Heart right ventricle (tissue), 16 donors: ENCODE measurements at regions not wholly inside any gene's neighbourhood (a gene's known extent, or its start where the extent isn't known, plus 50 kb on each side); places are given as distances from the start of the nearest gene placed in this dataset.

ENCODE experiments used
- ATAC-seq, 8 donors: fragments of 200-7000 bp; cut with Tn5 transposase; one replicate each; pipeline ENCODE4 v1.9.1; 2020; ENCODE audit warnings: mild to moderate bottlenecking in 8 of 8, moderate library complexity in 8 of 8, moderate number of reproducible peaks in 1 of 8
- DNase-seq, 2 donors: peaks; one replicate each; pipeline ENCODE4 v3.0.0-alpha.2; 2020
- H3K27ac ChIP-seq, 10 donors: fragments of 200-600 bp; sonication (generic) in 2 of 10; one replicate each; pipeline versions ENCODE4 v1.5.0 to v1.8.0; 2020 to 2022; ENCODE audit warnings: mild to moderate bottlenecking in 3 of 10
- H3K27me3 ChIP-seq, 7 donors: fragments of 200-600 bp; one replicate each; pipeline ENCODE4 v1.8.0; 2021 to 2022; ENCODE audit warnings: mild to moderate bottlenecking in 2 of 7
- H3K36me3 ChIP-seq, 9 donors: fragments of 200-600 bp; sonication (generic) in 1 of 9; one replicate each; pipeline versions ENCODE4 v1.5.0 to v1.8.0; 2020 to 2022; ENCODE audit warnings: mild to moderate bottlenecking in 2 of 9
- H3K4me1 ChIP-seq, 9 donors: fragments of 200-600 bp; sonication (generic) in 1 of 9; one replicate each; pipeline versions ENCODE4 v1.5.0 to v1.8.0; 2020 to 2022; ENCODE audit warnings: mild to moderate bottlenecking in 4 of 9
- H3K4me3 ChIP-seq, 10 donors: fragments of 200-600 bp; sonication (generic) in 2 of 10; one replicate each; pipeline versions ENCODE4 v1.5.0 to v1.8.0; 2020 to 2022; ENCODE audit warnings: mild to moderate bottlenecking in 7 of 10, moderate library complexity in 2 of 10
- H3K9me3 ChIP-seq, 11 donors: fragments of 200-600 bp in 10 of 11; sonication (generic) in 2 of 11; one replicate each; pipeline versions ENCODE4 v1.5.0 to v1.8.0; 2013 to 2022; ENCODE audit warnings: mild to moderate bottlenecking in 2 of 11, control low read depth in 1 of 11, moderate library complexity in 1 of 11
- WGBS, 2 donors: extraction: QIAGEN DNeasy Blood & Tissue Kit; methylation state at CpG; one replicate each; pipeline ENCODE4 v1.1.7; 2013; ENCODE audit warnings: inconsistent platforms in 1 of 2; 5-methylcytosine and 5-hydroxymethylcytosine counted together
- intact Hi-C, 10 donors: fragments of 100-400 bp; cut with DNase I; formaldehyde crosslinking; loops; one replicate each; pipeline versions ENCODE4 v1.11.1 to v1.14.2; 2022
- TF ChIP-seq, protein P1 (sequence below), 9 donors: fragments of 200-600 bp; sonication (generic) in 2 of 9; IDR thresholded peaks; one replicate each; pipeline versions ENCODE4 v1.5.0 to v1.8.0; 2021 to 2022; ENCODE audit warnings: antibody characterized with exemption in 9 of 9, mild to moderate bottlenecking in 5 of 9, moderate library complexity in 1 of 9
- donor health status: Arrhythmogenic right ventricular cardiomyopathy.
- donor health status: ischemic (EF 13 %, LVEDD 7.1; RV severe dilation, severe dysfunction).
- donor health status: healthy with polysubstance abuse.
- donor health status: DM: no; HTN: yes; CAD: no.
- donor health status: DM: no; HTN: no; CAD: no.
- donor health status: ischemic (EF 25% LVEDD 6.9; RV normal size, moderate dysfunction).
- donor health status: ischemic (EF 25% LVEDD 5.7; RV mildly dilated, moderate dysfunction).
- donor health status: healthy.
- donor health status: DM: yes; HTN: yes; CAD: no.
- donor health status: Ischemic cardiomyopathy.
- donor health status: ischemic (EF 35%, LVEDD 5.7; RV mildly dilated, moderate dysfunction).
- donor health status: nonischemic (EF 11% LVEDD 7.7; RV severe dilation, severe dysfunction).
- donor health status: DM: yes; HTN: yes; CAD: no.
- donor health status: PGD.
- donor health status: ischemic (EF 29% LVEDD 5.4; RV normal size, mild dysfunction).
- donor health status: nonischemic (EF 23%, LVEDD 6.1; RV moderate dilation, normal function).

DNA sequence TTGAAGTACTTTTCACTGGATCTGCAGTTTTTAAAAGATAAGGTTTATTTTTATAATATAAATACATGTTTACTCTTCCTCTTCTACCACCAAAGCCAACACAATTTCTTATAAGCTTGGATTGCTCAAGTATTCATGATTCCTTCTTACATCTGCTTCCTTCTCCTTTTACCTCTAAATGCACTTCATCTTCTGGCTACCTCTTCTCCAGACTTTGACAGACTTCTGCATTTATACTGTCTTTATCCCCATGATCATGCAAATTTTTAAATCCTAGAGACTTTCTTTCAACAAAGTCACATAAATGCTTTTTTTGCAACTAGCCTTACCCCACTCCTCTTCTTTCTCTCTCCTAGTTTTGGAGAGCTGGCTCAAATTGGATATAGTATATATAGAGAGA, 142.9 kb downstream of the TFAP2B start:
- Histone ChIP-seq H3K9me3 (no peaks in the 10 kb centered on the region), H3K4me1 (no peaks in the 10 kb centered on the region), H3K4me3 (no peak overlapping the region), H3K36me3 (no peaks in the 10 kb centered on the region), H3K27me3 (peaks cover 0 to 6% (median 0%) of the 10 kb centered on the region in 7 donors), H3K27ac (no peak overlapping the region)
- intact Hi-C loops = no loop called here
- DNase-seq (no peak), ATAC-seq (no peak)
- TF ChIP-seq, protein P1, sequence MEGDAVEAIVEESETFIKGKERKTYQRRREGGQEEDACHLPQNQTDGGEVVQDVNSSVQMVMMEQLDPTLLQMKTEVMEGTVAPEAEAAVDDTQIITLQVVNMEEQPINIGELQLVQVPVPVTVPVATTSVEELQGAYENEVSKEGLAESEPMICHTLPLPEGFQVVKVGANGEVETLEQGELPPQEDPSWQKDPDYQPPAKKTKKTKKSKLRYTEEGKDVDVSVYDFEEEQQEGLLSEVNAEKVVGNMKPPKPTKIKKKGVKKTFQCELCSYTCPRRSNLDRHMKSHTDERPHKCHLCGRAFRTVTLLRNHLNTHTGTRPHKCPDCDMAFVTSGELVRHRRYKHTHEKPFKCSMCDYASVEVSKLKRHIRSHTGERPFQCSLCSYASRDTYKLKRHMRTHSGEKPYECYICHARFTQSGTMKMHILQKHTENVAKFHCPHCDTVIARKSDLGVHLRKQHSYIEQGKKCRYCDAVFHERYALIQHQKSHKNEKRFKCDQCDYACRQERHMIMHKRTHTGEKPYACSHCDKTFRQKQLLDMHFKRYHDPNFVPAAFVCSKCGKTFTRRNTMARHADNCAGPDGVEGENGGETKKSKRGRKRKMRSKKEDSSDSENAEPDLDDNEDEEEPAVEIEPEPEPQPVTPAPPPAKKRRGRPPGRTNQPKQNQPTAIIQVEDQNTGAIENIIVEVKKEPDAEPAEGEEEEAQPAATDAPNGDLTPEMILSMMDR (IDR thresholded peaks at IDR 0.05) = no peak

DNA sequence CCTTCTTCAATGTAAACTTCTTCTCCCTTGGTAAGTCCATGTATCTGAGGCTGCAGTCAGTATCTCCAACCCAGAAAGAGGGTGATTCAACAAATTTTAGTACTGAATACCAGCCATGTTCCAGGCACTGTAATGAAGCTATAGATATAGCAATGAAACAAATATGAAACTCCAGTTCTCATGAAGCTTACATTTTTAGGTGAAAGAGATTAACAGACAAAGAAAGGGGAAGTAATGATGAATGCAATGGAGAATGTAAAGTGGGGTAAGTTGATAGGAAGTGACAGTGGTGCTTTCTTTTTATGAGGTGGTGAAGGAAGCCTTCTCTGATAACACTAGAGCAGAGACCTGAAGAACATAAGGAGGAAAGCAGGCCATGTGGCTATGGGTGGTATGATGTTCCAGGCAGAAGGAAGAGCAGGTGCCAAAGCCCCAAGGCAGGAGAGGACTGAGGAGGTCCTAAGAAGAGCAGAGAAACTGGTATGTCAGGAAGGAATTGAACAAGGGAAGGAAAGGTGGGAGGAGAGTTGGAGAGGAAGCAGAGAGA, 143.6 kb downstream of the TFAP2B start:
- H3K27me3 ChIP-seq = peaks cover 0 to 6% (median 0%) of the 10 kb centered on the region in 7 donors
- H3K36me3 ChIP-seq = no peaks in the 10 kb centered on the region
- H3K27ac ChIP-seq = no peak overlapping the region
- no peak overlapping the region for H3K4me3 ChIP-seq
- DNase-seq (no peak), ATAC-seq (no peak)
- TF ChIP-seq, protein P1 (IDR thresholded peaks at IDR 0.05) = no peak
- H3K9me3 ChIP-seq = no peaks in the 10 kb centered on the region
- intact Hi-C loops = no loop called here
- no peaks in the 10 kb centered on the region for H3K4me1 ChIP-seq

DNA sequence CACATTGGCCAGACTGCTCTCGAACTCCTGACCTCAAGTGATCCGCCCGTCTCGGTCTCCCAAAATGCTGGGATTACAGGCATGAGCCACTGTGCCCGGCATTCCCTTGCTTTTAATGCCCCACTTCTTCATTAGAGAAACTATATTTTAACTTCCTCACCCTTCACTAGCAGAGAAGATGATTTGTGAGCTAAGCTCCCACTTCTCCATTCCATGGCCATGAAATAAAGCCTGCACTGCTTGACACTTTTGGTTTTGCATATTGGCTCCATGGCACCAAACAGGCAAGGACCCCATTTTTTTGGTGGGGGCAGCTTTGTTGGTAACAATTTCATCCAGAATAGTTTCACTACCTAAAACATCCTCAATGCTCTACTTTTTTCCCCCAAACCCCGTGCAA, 145.3 kb downstream of the TFAP2B start:
- whole genome bisulfite sequencing, 2 donors = 86% methylated on average over 6 of the region's 6 CpGs
- no peaks in the 10 kb centered on the region for H3K4me1 ChIP-seq
- no peaks in the 10 kb centered on the region for H3K36me3 ChIP-seq
- H3K4me3 ChIP-seq = no peak overlapping the region
- TF ChIP-seq, protein P1 (IDR thresholded peaks at IDR 0.05) = no peak
- DNase-seq = no peak
- no peaks in the 10 kb centered on the region for H3K9me3 ChIP-seq
- intact Hi-C loops = no loop called here
- no peak overlapping the region for H3K27ac ChIP-seq
- H3K27me3 ChIP-seq = peaks cover 0 to 4% (median 0%) of the 10 kb centered on the region in 7 donors
- no peak for ATAC-seq

DNA sequence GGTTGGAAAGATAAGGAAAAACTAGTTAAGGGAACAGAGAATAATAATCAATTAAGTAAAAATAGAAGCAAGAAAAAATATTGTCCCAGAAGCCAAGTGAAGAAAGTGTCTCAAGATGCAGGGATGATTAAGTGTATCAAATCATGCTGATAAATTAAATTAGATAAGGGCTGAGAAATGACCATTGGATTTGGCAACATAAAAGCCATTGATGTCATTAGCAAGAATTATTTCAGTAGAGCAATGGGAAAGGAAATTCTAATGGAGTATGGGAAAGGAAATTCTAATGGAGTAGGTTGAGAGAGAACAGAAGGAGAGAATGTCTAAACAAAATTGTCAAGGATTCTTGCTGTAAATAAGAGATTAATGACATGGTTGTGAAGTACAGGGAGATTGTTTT, 146.8 kb downstream of the TFAP2B start:
- TF ChIP-seq, protein P1 (IDR thresholded peaks at IDR 0.05) = no peak
- intact Hi-C loops = no loop called here
- H3K4me3 ChIP-seq = no peak overlapping the region
- H3K9me3 ChIP-seq = no peaks in the 10 kb centered on the region
- no peaks in the 10 kb centered on the region for H3K27me3 ChIP-seq
- no peaks in the 10 kb centered on the region for H3K4me1 ChIP-seq
- H3K36me3 ChIP-seq = no peaks in the 10 kb centered on the region
- ATAC-seq = no peak
- H3K27ac ChIP-seq = no peak overlapping the region
- no peak for DNase-seq

DNA sequence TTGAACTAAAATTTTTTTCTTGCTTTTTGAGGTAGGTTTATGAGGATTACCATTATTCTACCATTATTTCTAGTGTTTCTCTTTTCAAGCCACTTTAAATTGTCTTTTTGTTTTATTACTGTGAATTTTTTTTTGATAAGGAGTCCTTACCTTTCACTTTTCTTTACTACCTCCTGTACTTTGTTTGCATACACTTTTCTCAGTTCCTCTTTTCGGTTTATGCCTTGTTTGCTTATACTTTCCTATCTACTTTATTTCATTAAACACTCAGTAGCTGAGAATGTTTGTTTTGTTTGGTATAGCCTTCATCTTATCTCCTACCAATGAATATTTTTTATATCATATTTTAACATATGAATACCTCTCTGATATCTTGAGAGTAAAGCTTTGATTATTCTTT, 147.9 kb downstream of the TFAP2B start:
- H3K27ac ChIP-seq = no peak overlapping the region
- WGBS, 2 donors = 57 to 67% methylated on average over 1 of the region's 1 CpG
- no peaks in the 10 kb centered on the region for H3K27me3 ChIP-seq
- no peaks in the 10 kb centered on the region for H3K9me3 ChIP-seq
- DNase-seq = no peak
- no peak overlapping the region for H3K4me3 ChIP-seq
- H3K36me3 ChIP-seq = no peaks in the 10 kb centered on the region
- TF ChIP-seq, protein P1 (IDR thresholded peaks at IDR 0.05) = no peak
- no peak for ATAC-seq
- H3K4me1 ChIP-seq = no peaks in the 10 kb centered on the region
- intact Hi-C loops = no loop called here
